Stimulated activated naive B cell treated with anti-CD40 and anti-IgM and Interleukin-4, amounts not matched to agents 10 μg/mL and 1 μg/mL and 100 μg/mL, for 72 hours (primary cell): ENCODE measurements at regions not wholly inside any gene's neighbourhood (a gene's known extent, or its start where the extent isn't known, plus 50 kb on each side); places are given as distances from the start of the nearest gene placed in this dataset.

ENCODE experiments used
- ATAC-seq, 2 donors: fragments of 150-1000 bp; cut with Tn5 transposase; replicated peaks; 2 replicates each; pipeline ENCODE4 v1.10.0; 2021; ENCODE audit warnings: moderate library complexity in 1 of 2
- DNase-seq: peaks from one replicate; pipeline ENCODE4 v3.0.0; 2021
- H3K27ac Mint-ChIP-seq: one replicate; pipeline ENCODE4 v1.8.0; 2022; ENCODE audit warnings: mild to moderate bottlenecking, mixed read lengths
- H3K27me3 Mint-ChIP-seq, 2 donors: one replicate each; pipeline ENCODE4 v1.8.0; 2022; ENCODE audit warnings: mixed read lengths in 2 of 2
- H3K36me3 Mint-ChIP-seq, 2 donors: one replicate each; pipeline ENCODE4 v1.8.0; 2022; ENCODE audit warnings: mixed read lengths in 2 of 2, mild to moderate bottlenecking in 1 of 2
- H3K4me1 Mint-ChIP-seq, 2 donors: one replicate each; pipeline ENCODE4 v1.8.0; 2022; ENCODE audit warnings: mixed read lengths in 2 of 2, mild to moderate bottlenecking in 1 of 2
- H3K4me3 Mint-ChIP-seq, 2 donors: one replicate each; pipeline ENCODE4 v1.8.0; 2022; ENCODE audit warnings: mild to moderate bottlenecking in 2 of 2, mixed read lengths in 2 of 2, moderate library complexity in 1 of 2
- H3K9me3 Mint-ChIP-seq, 2 donors: one replicate each; pipeline ENCODE4 v1.8.0; 2022; ENCODE audit warnings: mixed read lengths in 2 of 2, mild to moderate bottlenecking in 1 of 2

- Mint-ChIP-seq H3K27ac (no peak overlapping the region), H3K36me3 (peaks cover 0 to 2% of the 10 kb centered on the region in 2 donors), H3K9me3 (no peaks in the 10 kb centered on the region), H3K27me3 (peaks cover 27 to 29% of the 10 kb centered on the region in 2 donors), H3K4me3 (no peak overlapping the region), H3K4me1 (no peaks in the 10 kb centered on the region)
- no peak for ATAC-seq
- no peak for DNase-seq
Observed at GRCh38 chr2:120432293-120432975, 86.5 kb downstream of the INHBB start.

DNA sequence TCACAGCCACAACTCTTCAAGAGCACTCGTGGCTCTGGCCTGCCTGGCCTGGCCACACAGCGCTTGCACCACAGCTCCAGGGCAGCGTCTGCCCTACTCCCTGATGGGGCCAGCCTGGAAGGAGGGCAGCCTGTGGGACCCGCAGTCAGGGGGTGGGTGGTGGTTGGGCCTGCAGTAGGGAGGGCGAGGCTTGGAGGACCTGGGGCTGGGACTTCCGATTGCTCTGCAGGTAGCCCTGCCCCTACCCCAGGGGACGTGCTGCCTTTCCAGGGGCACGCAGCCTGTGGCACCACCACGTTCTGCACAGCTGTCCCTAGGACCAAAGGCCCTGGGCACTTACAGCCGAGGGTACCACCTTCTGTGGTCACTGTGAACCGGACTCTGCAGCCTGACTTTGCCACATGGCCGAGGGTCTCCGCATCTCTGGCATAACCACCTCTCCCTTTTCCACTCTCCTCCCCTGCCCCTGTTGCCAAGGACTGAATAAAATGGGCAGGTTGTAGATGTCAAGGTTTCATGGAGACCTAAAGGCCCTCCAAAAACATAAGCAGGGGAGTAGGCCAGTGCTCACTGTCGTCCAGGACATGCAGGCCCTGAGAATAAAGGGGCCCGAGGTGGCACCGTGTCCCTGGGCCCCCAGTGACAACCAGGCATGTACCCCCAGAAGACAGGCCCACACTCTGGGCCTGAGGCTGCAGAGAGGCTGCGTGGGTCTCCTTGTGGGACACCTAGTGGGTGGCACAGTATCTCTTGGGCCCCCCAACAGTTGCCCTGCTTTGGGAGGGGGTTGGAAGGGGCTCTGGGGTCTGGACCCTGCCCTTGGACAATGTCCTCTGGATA, 87.3 kb downstream of the INHBB start:
- H3K4me3 Mint-ChIP-seq = no peak overlapping the region
- peaks cover 25 to 31% of the 10 kb centered on the region in 2 donors for H3K27me3 Mint-ChIP-seq
- DNase-seq (no peak), ATAC-seq (no peak)
- H3K27ac Mint-ChIP-seq = no peak overlapping the region
- no peaks in the 10 kb centered on the region for H3K9me3 Mint-ChIP-seq
- no peaks in the 10 kb centered on the region for H3K4me1 Mint-ChIP-seq
- peaks cover 0 to 2% of the 10 kb centered on the region in 2 donors for H3K36me3 Mint-ChIP-seq

DNA sequence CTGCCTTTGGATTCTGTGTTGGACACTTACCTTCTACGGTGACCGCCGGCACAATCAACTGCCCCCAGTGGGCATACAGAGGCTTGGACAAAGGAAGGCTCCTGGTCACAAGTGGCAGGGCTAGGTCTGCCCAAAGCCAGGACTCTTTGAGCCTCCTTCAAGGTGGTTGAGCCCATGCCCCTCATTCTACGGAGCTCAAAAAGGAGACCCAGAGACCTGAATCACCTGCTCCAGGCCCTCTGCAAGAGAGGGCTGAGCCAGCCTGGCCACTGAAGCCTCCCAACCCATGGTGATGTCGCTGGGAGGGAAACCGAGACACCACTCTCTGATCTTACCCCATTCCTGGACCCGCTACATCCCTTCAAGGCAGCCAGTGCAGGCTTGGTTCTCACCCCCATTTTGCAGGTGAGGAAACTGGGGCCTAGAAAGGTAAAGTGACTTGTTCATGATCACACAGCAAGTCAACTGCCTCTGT, 87.9 kb downstream of the INHBB start:
- H3K27ac Mint-ChIP-seq = no peak overlapping the region
- no peak for DNase-seq
- no peak for ATAC-seq
- no peak overlapping the region for H3K4me3 Mint-ChIP-seq
- H3K4me1 Mint-ChIP-seq = no peaks in the 10 kb centered on the region
- H3K9me3 Mint-ChIP-seq = no peaks in the 10 kb centered on the region
- peaks cover 21 to 36% of the 10 kb centered on the region in 2 donors for H3K27me3 Mint-ChIP-seq
- H3K36me3 Mint-ChIP-seq = peaks cover 0 to 2% of the 10 kb centered on the region in 2 donors

DNA sequence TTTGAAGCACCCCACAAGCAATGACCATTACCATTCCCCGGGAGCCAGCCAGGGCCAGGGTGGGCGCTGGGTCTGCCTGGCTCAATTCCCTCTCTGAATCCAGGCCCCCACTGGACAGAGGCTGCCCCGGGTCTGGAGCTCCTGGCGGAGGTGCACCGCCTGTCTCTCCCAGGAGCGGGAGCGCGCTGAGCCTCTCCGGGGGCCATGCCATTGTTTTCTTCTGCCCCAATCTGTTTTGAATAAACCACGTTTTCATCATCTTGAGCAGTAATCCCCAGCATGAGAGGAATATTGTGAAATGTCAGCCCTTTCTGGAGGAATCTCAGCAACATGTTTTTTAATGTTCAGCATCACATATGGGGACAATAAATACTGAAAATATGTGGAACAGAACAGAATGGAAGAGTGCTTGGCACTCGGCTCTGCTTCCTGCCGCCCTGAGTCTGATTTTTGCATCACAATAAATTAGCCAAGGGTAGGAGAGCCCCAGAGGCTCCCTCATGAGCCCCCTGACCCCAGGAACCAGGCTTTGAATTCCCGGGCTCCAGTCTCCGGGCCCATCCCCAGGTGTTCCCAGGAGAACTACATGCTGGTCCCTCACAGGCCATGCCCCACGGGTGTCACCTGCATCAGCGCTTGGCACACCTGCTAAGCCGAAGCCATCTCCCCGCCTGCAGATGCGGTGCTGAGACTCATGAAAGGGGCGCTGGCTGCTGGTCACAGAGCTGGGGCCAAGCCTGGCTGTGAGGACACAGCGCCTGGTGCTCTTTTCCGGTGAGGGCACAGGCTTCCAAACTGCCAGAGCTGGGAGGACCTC, 88.8 kb downstream of the INHBB start:
- DNase-seq = no peak
- Mint-ChIP-seq H3K9me3 (no peaks in the 10 kb centered on the region), H3K27ac (no peak overlapping the region), H3K4me3 (no peak overlapping the region), H3K27me3 (peaks cover 27 to 42% of the 10 kb centered on the region in 2 donors), H3K36me3 (peaks cover 0 to 2% of the 10 kb centered on the region in 2 donors), H3K4me1 (no peaks in the 10 kb centered on the region)
- ATAC-seq = no peak

GRCh38 chr2:120435671-120436459, 89.9 kb downstream of the INHBB start:
- H3K36me3 Mint-ChIP-seq = peaks cover 0 to 2% of the 10 kb centered on the region in 2 donors

DNA sequence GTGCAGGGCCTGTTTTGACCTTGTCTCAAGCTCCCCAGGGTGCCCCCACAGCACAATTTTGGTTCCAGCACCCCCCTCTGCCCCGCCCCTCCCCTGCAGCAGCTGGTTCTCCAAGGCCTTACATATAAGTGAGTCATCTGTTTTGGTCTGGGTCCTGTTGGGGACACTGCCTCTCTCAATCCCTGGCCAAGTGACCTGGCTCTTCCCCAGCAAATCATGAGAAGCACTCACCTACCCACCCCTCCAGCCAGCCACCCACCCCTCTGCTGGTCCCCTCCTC, 90.5 kb downstream of the INHBB start:
- Mint-ChIP-seq H3K4me3 (no peak overlapping the region), H3K36me3 (peaks cover 0 to 2% of the 10 kb centered on the region in 2 donors), H3K4me1 (no peaks in the 10 kb centered on the region), H3K9me3 (no peaks in the 10 kb centered on the region), H3K27me3 (peaks cover 29 to 46% of the 10 kb centered on the region in 2 donors), H3K27ac (no peak overlapping the region)
- DNase-seq (no peak), ATAC-seq (no peak)

More at GRCh38 chr2:120435671-120436459, 89.9 kb downstream of the INHBB start:
- no peak overlapping the region for H3K4me3 Mint-ChIP-seq
- DNase-seq (no peak), ATAC-seq (no peak)
- H3K4me1 Mint-ChIP-seq = no peaks in the 10 kb centered on the region
- no peaks in the 10 kb centered on the region for H3K9me3 Mint-ChIP-seq
- peaks cover 27 to 46% of the 10 kb centered on the region in 2 donors for H3K27me3 Mint-ChIP-seq
- H3K27ac Mint-ChIP-seq = no peak overlapping the region

- Mint-ChIP-seq H3K4me1 (no peaks in the 10 kb centered on the region), H3K4me3 (no peak overlapping the region), H3K36me3 (peaks cover 0 to 2% of the 10 kb centered on the region in 2 donors), H3K9me3 (no peaks in the 10 kb centered on the region), H3K27ac (no peak overlapping the region), H3K27me3 (peaks cover 35 to 52% of the 10 kb centered on the region in 2 donors)
- no peak for DNase-seq
- peak; percentile 56 to 64 for ATAC-seq
Observed at GRCh38 chr2:120436885-120437603, 91.1 kb downstream of the INHBB start.

DNA sequence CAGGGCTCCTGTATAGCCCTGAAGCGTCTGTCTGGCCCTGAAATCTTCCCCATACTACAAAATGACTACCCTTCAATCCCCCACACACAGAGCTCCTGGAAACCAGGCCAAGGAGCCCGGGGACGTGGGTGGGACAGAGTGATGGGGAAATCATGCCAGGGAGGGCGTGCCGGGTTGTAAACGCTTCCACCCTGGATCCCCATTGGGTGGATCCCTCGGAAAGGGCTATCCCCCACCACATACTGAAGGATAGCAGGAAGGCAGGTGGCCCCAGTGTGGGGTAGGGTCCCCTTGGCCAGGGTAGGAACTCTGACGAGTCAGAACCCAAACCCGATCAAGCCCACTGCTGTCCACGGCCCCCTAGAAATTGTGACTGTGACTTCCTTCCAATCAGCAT, 91.7 kb downstream of the INHBB start:
- ATAC-seq (no peak), DNase-seq (no peak)
- no peak overlapping the region for H3K27ac Mint-ChIP-seq
- H3K36me3 Mint-ChIP-seq = peaks cover 0 to 2% of the 10 kb centered on the region in 2 donors
- no peaks in the 10 kb centered on the region for H3K9me3 Mint-ChIP-seq
- peaks cover 41 to 58% of the 10 kb centered on the region in 2 donors for H3K27me3 Mint-ChIP-seq
- H3K4me3 Mint-ChIP-seq = no peak overlapping the region
- no peaks in the 10 kb centered on the region for H3K4me1 Mint-ChIP-seq

DNA sequence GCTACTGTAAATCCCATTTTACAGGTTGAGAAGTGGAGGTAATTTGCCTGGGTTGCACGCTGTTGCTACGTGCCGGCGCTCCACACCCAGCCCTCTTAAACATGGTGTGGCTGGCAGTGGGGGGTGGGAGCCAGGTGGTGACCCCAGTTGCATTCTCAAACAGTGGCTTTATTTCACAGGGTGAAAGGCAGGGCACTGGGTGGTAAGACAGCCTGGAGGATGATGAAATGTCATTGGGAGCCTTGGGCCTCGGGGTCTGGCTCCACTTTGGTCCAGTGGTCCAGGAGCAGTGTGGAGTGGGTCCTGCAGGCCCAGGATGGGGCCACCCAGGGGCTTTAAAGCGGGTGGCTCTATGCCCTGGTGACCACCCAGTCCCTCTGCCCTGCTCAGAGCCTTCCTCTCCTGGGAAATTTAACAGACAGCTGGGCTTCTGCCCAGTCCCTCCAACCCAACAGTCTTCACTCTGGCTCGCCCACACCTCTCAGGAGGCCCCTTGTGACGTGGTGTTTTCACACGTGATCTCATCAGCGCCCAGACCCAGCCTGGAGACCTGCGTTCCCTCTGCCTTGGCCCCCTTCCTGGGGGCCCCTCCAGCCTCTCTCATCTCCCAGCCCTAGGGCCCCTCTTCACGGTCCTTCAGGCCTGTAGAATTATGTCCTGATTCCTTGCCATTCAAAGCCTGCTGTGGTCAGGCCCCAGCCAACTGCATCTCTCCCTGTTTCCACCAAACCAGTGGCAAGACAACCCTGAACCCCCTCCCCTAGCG, 92.5 kb downstream of the INHBB start:
- no peak for DNase-seq
- no peak for ATAC-seq
- Mint-ChIP-seq H3K36me3 (peaks cover 0 to 2% of the 10 kb centered on the region in 2 donors), H3K27ac (no peak overlapping the region), H3K4me1 (no peaks in the 10 kb centered on the region), H3K9me3 (no peaks in the 10 kb centered on the region), H3K27me3 (peaks cover 46 to 65% of the 10 kb centered on the region in 2 donors), H3K4me3 (no peak overlapping the region)

- no peak for DNase-seq
- Mint-ChIP-seq H3K36me3 (peaks cover 0 to 2% of the 10 kb centered on the region in 2 donors), H3K4me3 (no peak overlapping the region), H3K27ac (no peak overlapping the region), H3K9me3 (no peaks in the 10 kb centered on the region), H3K4me1 (peaks cover 0 to 1% of the 10 kb centered on the region in 2 donors), H3K27me3 (peaks cover 51 to 70% of the 10 kb centered on the region in 2 donors)
- ATAC-seq = no peak
Observed at GRCh38 chr2:120439067-120439368, 93.1 kb downstream of the INHBB start.

GRCh38 chr2:120439637-120440384, 93.9 kb downstream of the INHBB start:
- Mint-ChIP-seq H3K4me1 (peaks cover 0 to 1% of the 10 kb centered on the region in 2 donors), H3K27ac (no peak overlapping the region), H3K4me3 (no peak overlapping the region), H3K27me3 (peaks cover 59 to 78% of the 10 kb centered on the region in 2 donors), H3K9me3 (no peaks in the 10 kb centered on the region), H3K36me3 (peaks cover 0 to 2% of the 10 kb centered on the region in 2 donors)
- no peak for ATAC-seq
- DNase-seq = no peak
